K562 (cell line): ENCODE measurements at regions not wholly inside any gene's neighbourhood (a gene's known extent, or its start where the extent isn't known, plus 50 kb on each side); places are given as distances from the start of the nearest gene placed in this dataset.

ENCODE experiments used
- ARID2 ChIP-seq: fragments of 450-650 bp; IDR thresholded peaks from 2 replicates; pipeline ENCODE4 v1.6.1; 2017; ENCODE audit warnings: antibody characterized with exemption, mild to moderate bottlenecking
- ERF ChIP-seq: fragments of 450-650 bp; formaldehyde crosslinking; IDR thresholded peaks from 2 replicates; pipeline ENCODE4 v1.4.0; 2020; ENCODE audit warnings: mild to moderate bottlenecking, mixed read lengths
- FOXJ2 ChIP-seq: fragments of 200-800 bp; sonication (Bioruptor generic); IDR thresholded peaks from 2 replicates; pipeline ENCODE4 v1.6.1; 2016; ENCODE audit warnings: missing genetic modification characterization, missing compliant biosample characterization
- FOXP1 ChIP-seq: sonication (generic); formaldehyde crosslinking; IDR thresholded peaks from 2 replicates; pipeline ENCODE4 v1.8.0; 2022; ENCODE audit warnings: mild to moderate bottlenecking, missing genetic modification reagents
- SRSF9 ChIP-seq: fragments of 200-400 bp; formaldehyde crosslinking; IDR thresholded peaks from 2 replicates; pipeline ENCODE4 v1.6.1; 2017; ENCODE audit warnings: low read depth, low read length, borderline replicate concordance
- TCF3 ChIP-seq: sonication (generic); formaldehyde crosslinking; IDR thresholded peaks from 2 replicates; pipeline ENCODE4 v1.4.0; 2020; ENCODE audit warnings: mild to moderate bottlenecking, missing genetic modification reagents
- TF ChIP-seq, protein P1 (sequence below), 3 experiments: IDR thresholded peaks in 2 of 3; conservative IDR thresholded peaks in 1 of 3; 2 replicates each; pipeline ENCODE4 v1.5.1; 2011 to 2012; ENCODE audit warnings: low read length in 3 of 3, mild to moderate bottlenecking in 3 of 3, control low read depth in 2 of 3, improper control_type of control experiment in 1 of 3, inconsistent platforms in 1 of 3, low read depth in 1 of 3, mixed read lengths in 1 of 3, moderate library complexity in 1 of 3; ENCODE audit not compliant: insufficient read depth in 2 of 3
- TF ChIP-seq, protein P2 (sequence below): fragments of 250-450 bp; sonication (Bioruptor Pico); IDR thresholded peaks from 2 replicates; pipeline ENCODE4 v1.5.0; 2021; ENCODE audit warnings: mild to moderate bottlenecking, borderline replicate concordance

GRCh38 chr5:164012371-164012770 is 507.0 kb downstream of the MAT2B start:
- TF ChIP-seq, protein P1, sequence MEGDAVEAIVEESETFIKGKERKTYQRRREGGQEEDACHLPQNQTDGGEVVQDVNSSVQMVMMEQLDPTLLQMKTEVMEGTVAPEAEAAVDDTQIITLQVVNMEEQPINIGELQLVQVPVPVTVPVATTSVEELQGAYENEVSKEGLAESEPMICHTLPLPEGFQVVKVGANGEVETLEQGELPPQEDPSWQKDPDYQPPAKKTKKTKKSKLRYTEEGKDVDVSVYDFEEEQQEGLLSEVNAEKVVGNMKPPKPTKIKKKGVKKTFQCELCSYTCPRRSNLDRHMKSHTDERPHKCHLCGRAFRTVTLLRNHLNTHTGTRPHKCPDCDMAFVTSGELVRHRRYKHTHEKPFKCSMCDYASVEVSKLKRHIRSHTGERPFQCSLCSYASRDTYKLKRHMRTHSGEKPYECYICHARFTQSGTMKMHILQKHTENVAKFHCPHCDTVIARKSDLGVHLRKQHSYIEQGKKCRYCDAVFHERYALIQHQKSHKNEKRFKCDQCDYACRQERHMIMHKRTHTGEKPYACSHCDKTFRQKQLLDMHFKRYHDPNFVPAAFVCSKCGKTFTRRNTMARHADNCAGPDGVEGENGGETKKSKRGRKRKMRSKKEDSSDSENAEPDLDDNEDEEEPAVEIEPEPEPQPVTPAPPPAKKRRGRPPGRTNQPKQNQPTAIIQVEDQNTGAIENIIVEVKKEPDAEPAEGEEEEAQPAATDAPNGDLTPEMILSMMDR (IDR thresholded peaks at IDR 0.05 in 2 of 3, conservative IDR thresholded peaks at IDR 0.05 in 1 of 3; ENCODE audit: insufficient read depth in 2 of 3, low read depth in 1 of 3, low read length in 3 of 3): no peak
- no peak for TF ChIP-seq TCF3 (CRISPR knock-in tag)
- no peak for TF ChIP-seq SRSF9
- TF ChIP-seq ERF (CRISPR knock-in tag): no peak
- no peak for TF ChIP-seq ARID2
- no peak for TF ChIP-seq FOXJ2 (tag)
- no peak for TF ChIP-seq FOXP1 (CRISPR knock-in tag)
- TF ChIP-seq, protein P2, sequence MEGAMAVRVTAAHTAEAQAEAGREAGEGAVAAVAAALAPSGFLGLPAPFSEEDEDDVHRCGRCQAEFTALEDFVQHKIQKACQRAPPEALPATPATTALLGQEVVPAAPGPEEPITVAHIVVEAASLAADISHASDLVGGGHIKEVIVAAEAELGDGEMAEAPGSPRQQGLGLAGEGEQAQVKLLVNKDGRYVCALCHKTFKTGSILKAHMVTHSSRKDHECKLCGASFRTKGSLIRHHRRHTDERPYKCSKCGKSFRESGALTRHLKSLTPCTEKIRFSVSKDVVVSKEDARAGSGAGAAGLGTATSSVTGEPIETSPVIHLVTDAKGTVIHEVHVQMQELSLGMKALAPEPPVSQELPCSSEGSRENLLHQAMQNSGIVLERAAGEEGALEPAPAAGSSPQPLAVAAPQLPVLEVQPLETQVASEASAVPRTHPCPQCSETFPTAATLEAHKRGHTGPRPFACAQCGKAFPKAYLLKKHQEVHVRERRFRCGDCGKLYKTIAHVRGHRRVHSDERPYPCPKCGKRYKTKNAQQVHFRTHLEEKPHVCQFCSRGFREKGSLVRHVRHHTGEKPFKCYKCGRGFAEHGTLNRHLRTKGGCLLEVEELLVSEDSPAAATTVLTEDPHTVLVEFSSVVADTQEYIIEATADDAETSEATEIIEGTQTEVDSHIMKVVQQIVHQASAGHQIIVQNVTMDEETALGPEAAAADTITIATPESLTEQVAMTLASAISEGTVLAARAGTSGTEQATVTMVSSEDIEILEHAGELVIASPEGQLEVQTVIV (CRISPR knock-in tag): no peak
